HG03097 (cell line): ENCODE measurements at regions not wholly inside any gene's neighbourhood (a gene's known extent, or its start where the extent isn't known, plus 50 kb on each side); places are given as distances from the start of the nearest gene placed in this dataset.
"Not testable (repeated sequence)": the region's sequence is repeated elsewhere in the genome, so short reads cannot be mapped to it uniquely, and the experiment has no call there.

Experiments
- ATAC-seq: cut with Tn5 transposase; IDR thresholded peaks from one replicate; pipeline ENCODE4 v1.9.1; 2021; ENCODE audit not compliant: unreplicated experiment, low FRiP score

DNA sequence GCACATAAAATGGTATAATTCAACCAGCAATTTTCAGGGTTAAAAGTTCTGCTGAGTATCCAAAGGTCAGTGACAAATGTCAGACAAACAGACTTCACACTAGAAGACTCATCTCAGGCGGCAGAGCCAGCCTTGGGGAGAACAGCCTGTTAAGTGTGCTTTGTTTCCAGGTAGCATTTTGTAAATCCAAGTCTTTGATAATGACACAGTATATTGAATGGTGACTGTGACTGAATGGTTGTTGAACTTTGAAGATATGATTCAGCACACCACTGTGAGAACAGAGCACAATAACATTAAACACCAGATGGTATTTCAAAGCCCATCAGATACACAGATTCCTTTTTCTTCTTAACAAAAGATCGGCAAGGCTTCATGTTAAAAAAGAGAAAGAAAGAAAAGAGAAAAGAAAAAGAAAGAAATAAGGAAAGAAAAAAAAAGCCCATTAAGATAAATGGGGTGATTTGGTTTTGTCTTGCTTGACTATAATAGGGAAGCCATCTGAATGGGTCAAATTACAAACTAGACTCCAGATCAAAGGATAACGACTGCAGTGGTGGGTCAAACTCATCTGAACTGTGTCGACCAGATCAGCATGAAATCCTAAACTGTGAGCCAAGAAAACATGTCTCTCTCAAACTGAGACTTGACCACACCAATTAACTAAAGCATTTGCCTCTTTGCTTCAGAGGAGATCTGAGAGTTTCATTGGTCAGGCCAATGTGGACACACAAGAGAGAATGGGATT, 313.0 kb upstream of the ZNF608 start:
- no peak for ATAC-seq

DNA sequence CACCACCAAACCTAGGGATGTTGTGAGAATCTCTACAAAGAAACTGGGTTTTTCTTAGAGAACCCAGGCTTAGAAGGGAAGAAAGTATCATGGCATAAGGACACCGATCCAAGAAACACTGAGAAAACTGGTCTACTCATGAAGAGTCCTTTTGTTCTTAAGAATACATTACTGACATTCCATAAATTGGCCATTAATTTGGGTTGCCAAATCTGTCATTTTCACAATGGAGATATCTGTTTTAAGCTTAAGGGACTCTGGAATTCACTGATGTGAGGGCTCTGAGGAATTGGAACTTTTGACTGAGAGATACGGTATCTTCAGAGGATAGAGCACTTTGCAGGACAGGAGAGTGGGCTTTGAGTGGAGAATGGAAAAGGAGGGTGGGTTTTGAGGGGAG, 315.3 kb upstream of the ZNF608 start:
- no peak for ATAC-seq

DNA sequence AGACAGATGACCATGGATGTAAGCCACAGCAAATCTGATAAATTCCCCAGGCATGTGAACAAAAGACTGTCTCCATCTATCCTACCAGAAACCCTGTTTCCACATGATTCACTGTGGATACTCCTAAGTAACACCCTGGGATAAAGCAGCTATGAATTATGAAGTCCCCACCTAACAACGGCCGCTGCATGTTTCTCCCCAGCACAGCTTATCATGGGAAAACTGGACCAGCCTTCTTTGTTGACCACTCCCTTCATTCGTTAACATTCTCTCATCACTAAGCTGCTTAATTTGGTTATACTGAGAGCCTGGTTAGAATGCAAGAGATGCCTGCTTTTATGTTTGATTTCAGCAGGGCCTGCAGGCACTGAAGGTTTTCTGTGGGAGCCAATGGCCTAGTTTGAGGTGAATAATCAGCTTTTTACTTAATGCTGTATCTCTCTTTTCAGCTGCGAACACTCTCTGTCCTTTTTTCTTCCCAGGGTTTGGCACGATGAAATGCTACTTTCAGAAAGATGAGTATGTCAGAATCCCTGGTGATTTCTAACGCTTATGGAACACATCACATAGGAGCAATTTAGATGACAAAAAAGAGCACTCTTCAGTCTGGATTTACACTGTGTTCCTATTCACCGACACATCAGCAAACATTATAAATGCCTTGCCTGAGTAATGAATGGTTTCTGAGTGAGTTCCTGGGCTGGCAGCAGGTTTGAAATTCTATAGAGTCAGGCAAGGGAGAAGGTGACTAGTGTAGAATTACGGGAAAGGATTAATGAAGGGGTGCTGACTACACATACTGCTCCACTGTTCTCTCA, 318.4 kb upstream of the ZNF608 start:
- ATAC-seq = no peak

DNA sequence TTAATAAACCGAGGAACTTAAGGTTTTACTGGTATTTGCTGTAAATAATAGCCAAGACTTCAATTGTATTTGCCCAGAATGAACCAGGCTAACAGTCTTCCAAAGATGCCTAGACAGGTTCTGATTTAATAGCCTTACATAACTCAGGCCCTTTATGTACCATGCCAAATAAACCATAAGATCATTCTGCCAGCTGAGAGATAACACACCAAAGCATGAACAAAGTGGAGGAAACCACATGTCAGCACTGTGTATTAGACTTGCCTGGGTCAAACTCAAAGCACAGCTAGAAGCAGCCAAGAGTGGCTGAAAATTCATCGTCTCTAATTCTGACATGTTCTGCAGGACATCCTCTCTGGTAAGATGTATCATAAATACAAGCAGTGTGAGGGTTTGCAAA, 319.3 kb upstream of the ZNF608 start:
- no peak for ATAC-seq

DNA sequence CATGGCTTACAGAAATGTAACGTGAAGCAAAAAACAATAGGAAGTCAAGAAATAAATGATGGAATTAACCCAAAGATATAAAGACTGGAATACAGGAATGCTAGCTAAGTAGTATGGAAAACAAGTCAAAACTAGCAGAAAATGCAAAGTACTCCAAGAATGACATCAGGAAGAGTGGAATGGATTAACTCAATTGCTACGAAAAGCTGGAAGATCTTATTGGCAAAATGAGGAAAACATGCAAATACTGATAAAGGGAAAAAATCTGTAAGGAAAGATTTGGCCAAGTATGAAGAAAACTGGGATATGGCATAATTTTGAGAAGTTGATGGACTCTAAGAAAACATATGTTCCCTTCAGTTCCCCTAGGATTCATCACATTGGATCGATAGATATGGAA, 324.5 kb upstream of the ZNF608 start:
- ATAC-seq = no peak

DNA sequence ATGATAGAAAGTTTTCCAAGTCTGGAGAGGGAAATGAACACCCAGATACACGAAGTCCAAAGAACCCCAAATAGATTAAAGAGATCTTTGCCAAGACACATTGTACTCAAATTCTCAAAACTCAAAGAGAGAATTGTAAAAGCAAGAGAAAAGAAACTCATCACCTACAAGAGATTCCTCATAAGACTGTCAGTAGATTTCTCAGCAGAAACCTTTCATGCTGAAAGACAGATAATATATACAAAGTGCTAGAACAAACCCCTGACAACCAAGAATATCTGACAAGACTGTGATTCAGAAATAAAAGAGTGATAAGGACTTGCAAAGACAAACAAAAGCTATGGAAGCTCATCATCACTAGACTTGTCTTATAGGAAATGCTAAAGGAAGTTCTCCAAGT, 326.7 kb upstream of the ZNF608 start:
- ATAC-seq = no peak

DNA sequence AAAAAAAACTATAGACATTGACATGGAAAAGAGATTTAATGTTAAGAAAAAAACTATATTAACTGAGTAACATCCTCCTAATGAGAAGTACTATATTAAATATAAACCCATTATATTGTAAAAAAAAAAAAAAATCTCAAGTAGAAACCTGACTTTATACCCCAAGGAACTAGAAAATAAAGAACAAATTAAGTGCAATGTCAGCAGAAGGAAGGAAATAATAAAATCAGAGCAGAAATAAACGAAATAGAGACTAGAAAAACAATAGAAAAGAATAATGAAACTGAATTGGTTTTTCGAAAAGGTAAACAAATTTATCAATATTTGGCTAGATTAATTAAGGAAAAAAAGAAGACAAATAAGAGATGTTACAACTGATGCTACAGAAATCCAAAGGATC, 329.1 kb upstream of the ZNF608 start:
- no peak for ATAC-seq

DNA sequence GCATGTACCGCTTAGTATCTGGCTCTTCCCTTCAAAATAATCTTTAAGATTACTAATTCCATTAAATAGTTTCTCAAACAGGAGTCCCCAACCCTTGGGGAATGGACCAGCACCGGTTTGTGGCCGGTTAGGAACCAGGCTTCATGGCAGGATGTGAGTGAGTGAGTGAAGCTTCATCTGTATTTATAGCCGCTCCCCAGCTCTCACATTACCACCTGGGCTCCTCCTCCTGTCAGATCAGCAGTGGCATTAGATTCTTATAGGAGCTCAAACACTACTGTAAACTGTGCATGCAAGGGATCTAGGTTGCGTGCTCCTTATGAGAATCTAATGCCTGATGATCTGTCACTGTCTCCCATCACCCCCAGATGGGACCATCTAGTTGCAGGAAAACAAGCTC, 332.6 kb upstream of the ZNF608 start:
- ATAC-seq = not testable (repeated sequence)

DNA sequence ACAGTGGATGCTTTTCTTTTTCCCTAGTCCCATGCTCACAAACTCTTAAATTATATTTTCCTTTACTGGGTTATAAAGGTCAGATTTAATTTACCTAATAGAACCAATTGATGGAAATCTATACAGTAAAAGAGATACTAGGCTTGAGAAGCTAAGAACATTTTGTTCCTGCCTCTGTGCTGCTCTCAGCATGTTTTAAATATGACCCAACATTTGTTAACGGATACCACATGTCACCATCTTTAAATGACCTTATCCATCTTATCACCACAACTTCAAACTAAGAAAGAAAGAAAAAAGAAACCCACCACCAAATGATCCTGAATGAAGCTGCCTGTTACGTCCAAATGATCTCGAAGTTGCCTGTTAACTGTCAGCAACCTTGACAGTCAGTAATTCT, 334.7 kb upstream of the ZNF608 start:
- ATAC-seq = no peak

DNA sequence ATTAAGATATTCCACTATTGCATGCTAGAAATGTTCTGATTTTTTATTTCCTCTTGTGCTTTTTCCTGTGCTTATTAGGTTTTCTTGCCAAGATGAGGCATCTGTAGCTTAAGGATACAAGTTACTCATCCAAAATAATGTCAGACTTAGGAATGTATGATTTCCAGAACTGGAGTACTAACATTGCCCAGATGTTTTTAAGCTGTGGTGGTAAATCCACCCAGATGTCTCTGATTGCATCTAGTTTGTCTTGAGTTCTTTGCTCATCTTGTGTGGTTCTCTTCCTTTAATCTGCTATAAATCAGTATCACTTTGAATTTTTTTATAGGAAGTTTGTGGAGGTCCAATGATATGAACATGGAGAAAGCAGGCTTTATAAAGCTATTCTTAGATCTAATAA, 337.5 kb upstream of the ZNF608 start:
- no peak for ATAC-seq

DNA sequence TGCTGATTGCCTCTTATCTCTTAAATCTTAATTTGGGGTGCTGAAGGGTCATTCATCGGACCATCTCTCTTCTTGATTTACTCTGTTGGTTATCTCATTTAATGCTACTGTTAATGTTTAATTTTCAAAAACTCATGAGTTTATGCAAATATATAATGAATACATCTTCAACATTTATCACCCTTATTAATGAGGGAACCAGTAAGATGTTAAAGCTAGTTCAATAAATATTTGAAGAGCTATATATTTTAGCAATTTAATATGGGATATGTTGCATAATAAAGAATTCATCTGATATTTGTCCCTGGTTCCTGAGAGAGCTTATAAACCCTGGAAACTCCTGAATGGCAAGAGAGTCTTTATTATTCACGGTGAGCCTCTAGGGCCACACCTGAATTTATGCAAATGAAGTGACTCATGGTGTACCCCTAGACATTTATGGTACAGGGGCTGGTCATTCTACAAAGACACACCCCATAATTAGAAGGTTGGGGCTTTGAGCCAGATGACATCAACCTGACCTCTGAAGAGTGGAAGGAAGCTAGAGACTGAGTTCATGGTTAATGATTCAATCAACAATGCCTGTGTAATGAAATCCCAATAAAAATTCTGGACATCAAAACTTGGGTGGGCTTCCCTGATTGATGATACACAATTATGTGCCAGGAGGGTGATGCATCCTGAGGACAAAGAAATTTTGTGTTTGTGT, 339.5 kb upstream of the ZNF608 start:
- ATAC-seq = no peak

DNA sequence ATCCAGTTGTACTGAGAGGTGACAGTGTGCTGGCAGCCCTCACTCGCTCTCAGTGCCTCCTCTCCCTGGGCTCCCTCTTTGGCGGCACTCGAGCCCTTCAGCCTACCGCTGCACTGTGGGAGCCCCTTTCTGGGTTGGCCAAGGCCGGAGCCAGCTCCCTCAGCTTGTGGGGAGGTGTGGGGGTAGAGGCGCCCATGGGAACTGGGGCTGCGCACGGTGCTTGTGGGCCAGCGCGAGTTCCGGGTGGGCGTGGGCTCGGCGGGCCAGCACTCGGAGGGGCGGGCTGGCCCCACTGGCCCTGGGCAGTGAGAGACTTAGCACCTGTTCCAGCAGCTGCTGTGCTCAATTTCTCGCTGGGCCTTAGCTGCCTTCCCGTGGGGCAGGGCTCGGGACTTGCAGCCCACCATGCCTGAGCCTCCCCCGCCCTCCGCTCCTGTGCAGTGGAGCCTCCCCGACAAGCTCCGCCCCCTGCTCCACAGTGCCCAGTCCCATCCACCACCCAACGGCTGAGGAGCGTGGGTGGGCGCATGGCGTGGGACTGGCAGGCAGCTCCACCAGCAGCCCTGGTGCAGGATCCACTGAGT, 342.2 kb upstream of the ZNF608 start:
- no peak for ATAC-seq

DNA sequence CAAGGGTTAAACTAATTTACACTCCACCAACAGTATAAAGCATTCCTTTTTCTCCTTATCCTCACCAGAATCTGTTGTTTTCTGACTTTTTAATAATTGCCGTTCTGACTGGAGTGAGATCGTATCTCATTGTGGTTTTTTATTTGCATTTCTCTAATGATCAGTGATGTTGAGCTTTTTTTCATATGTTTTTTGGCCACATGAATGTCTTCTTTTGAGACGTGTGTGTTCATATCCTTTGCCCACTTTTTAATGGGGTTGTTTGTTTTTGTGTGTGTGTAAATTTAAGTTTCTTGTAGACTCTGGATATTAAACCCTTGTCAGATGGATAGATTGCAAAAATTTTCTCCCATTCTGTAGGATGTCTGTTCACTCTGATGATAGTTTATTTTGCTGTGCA, 345.7 kb upstream of the ZNF608 start:
- not testable (repeated sequence) for ATAC-seq

DNA sequence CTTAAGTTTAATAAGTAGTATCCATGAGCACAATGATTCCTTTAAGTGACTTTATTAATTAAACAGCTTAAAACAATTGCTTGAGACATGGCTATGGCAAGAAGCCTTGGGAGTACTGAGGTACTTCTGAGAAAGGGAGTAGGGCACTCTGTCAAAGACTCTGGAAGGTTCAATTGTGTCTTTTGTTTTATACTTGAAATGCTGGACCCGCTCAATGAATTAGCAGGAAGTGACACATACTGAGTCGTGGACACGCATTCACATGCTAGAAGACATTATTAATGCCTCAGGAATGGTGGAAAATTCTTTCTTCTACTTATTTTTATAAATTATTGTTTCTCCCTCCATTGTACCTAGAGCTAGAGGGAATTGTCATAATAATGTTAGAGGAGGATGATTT, 347.3 kb upstream of the ZNF608 start:
- ATAC-seq = no peak

DNA sequence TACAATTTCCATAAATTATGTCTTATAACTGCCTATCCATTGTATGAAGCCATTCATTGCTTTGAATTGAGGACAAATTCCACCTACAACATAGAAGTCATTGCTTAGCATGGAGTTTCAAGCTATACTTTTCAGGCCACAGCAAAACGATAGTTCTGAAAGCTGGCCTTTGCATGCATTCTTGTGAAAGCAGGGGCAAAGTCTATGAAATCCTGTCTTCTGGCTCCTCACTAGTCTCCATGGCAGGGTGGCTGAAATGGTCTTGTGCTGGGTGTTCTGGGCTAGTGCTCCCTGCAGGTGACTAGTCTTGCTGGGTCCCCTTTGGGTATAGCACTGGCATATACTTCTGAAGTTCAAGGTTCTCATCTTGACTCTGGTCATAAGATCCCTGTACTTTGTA, 353.9 kb upstream of the ZNF608 start:
- ATAC-seq = no peak

DNA sequence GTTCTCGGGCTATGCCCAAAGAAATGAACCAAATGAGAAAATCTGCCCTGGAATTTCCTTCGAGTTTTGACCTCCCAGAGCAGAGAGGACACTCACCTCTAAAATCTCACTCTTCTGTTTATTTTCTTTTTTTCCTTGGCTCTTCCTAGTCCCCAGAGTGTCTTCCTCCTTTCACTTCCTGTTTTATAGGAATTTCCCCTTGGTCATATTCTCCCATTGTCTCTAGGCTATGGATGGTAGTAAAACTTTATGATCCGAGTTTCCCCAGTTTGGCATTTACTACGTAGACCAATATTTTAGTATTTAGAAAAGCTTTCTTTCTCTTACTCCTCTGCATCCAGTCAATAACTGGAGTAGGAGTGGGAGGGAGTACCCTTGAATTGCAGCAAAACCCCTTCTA, 354.5 kb upstream of the ZNF608 start:
- ATAC-seq = no peak

DNA sequence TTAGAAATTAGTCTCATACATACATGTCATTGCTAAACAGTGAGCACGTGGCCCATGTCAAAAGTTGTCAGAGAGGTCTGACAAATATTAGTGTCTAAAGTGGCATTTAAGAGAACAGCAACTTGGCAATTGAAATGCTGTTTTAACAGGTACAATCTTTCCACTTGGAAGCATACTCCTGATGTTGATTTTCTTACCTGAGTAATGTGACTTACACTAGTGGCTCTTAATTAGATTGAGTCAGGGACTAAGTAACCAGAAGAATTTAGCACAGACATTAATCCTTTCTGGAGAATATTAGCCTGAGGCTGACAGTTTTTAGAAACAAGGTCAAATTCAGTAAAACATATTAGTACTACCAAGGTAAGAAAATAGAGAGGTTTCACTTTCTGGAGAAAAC, 357.0 kb upstream of the ZNF608 start:
- ATAC-seq = no peak

DNA sequence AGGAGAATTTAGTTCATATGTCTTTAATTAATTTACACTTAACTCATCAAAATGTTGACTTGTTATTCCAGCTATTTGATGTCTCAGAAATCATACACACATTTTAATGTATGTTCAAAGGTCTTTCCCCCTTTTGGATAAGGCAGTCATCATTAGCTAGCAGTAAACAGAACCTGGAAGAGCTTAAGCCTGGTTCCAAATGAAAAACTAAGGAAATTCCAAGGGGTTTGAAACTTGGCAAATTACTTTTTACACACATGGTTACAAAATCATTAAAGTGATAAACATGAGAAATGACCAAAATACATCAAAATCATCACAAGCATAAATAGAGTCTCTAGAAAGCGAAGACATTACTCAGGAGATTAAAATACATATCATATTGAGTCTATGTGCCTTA, 359.8 kb upstream of the ZNF608 start:
- no peak for ATAC-seq

DNA sequence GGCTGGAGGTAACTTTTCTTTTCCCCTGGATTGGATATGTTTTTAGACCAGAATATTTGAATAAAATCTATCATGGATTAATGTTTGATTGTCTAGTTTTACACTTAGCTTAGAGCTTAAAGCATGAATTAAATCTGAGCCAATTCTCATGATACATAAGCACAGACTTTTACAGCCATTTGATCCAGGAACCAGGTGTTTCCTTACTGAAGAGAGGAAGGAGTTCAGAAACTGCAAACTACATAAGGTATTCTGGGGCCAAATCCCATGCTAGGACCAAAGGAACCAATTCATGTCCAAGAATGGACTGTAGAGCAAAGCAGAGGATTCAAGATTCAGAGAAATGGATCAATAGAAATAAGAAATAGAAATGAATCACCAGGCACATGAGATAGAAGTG, 360.4 kb upstream of the ZNF608 start:
- ATAC-seq = no peak

DNA sequence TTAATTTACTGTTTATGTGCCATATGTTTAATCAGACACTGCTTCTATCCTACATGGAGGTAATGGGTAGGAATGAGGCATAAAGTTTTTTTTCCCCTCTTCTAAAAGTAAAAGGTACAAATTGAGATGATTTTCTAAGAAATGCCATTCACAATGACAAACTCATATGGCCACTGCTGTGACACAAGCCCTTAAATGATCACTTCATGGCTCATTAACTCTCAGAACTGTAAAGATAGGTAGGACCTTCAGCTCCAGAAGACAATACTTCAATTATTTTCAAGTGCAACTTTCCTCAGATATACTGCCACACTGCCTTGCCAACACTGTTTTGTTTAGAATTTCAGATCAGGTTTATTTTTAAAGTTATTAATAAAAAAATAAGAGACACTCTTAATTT, 362.9 kb upstream of the ZNF608 start:
- no peak for ATAC-seq

DNA sequence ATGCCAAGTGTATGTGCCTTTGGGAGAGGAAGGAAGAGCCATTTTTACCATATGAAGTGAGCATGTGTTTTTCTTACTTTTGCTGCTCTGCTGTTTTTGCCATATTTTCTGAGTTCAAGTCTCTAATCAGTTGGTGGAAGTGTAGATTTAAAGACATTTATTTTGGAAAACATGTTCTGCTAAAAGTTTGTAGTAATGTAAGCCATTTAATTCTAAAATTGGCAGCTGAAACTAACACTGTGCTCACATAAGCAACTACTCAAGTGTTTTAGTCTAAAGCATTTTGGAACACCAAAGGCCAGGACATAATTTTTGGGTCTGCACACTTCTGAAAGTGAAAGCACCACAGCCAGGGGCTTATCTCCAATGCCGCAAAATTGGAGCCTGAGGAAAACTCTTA, 363.4 kb upstream of the ZNF608 start:
- ATAC-seq = no peak
